ENCODE measurements at regions not wholly inside any gene's neighbourhood (a gene's known extent, or its start where the extent isn't known, plus 50 kb on each side); places are given as distances from the start of the nearest gene placed in this dataset.

- no peak overlapping the region for H2AFZ ChIP-seq (ENCODE audit: low read depth, low read length, poor library complexity, severe bottlenecking)
- no peak overlapping the region for H3K4me2 ChIP-seq (ENCODE audit: low read length)
- H3K27me3 ChIP-seq (ENCODE audit: insufficient read depth, low read length), result peaks cover 23% of the 10 kb centered on the region; the same call in 1 of the 2 replicates
- ChIA-PET CTCF (no interaction called here), POLR2A (no interaction called here), RAD21 (ENCODE audit: low non-redundant PET in 1 of 2, low total read pairs in 2 of 2, uncharacterized antibody in 2 of 2, unreplicated experiment in 2 of 2) (no interaction called here)
- intact Hi-C loops (cut with micrococcal nuclease), result no loop called here
- H3K9me2 ChIP-seq (ENCODE audit: insufficient read depth), result no peaks in the 10 kb centered on the region
- H4K20me1 ChIP-seq (ENCODE audit: insufficient read depth), result no peaks in the 10 kb centered on the region
- H3K4me3 ChIP-seq (replicated peaks in 1 of 2; ENCODE audit: low read depth in 1 of 2, low read length in 2 of 2), result no peak overlapping the region
- H3K36me3 ChIP-seq (ENCODE audit: control insufficient read depth in 1 of 2, insufficient read depth in 2 of 2, low read length in 2 of 2), result no peaks in the 10 kb centered on the region
- no TSS peak for BruUV-seq (replicated peaks)
- TF ChIP-seq EZH2phosphoT487 (IDR thresholded peaks at IDR 0.05; ENCODE audit: borderline replicate concordance), result no peak
- no peak for TF ChIP-seq FOSL1 (IDR thresholded peaks at IDR 0.05; ENCODE audit: low read depth)
- no peak for TF ChIP-seq RAD21 (IDR thresholded peaks at IDR 0.05; ENCODE audit: low read depth)
- TF ChIP-seq POLR2AphosphoS5 (IDR thresholded peaks at IDR 0.05; ENCODE audit: low read depth, low read length), result no peak
- no peak for TF ChIP-seq CBX3 (IDR thresholded peaks at IDR 0.05; ENCODE audit: low read depth)
- TF ChIP-seq YY1 (IDR thresholded peaks at IDR 0.05; ENCODE audit: extremely low read depth, insufficient replicate concordance, low read depth, low read length), result no peak
- no peak for TF ChIP-seq TCF7L2 (IDR thresholded peaks at IDR 0.05; ENCODE audit: borderline replicate concordance, extremely low read depth, insufficient read depth, insufficient read length)
- TF ChIP-seq POLR2A (IDR thresholded peaks at IDR 0.05; ENCODE audit: borderline replicate concordance, extremely low read depth, insufficient read depth, insufficient read length), result no peak
- TF ChIP-seq SP1 (IDR thresholded peaks at IDR 0.05; ENCODE audit: low read depth), result no peak
- TF ChIP-seq ELF1 (IDR thresholded peaks at IDR 0.05; ENCODE audit: borderline replicate concordance, low read depth), result no peak
- no peaks in the 10 kb centered on the region for H3K4me1 ChIP-seq (ENCODE audit: control insufficient read depth in 1 of 2, insufficient read depth in 2 of 2, low read length in 2 of 2)
- no peak for DNase-seq (ENCODE audit: low read depth, low spot score)
- H3K79me2 ChIP-seq (ENCODE audit: insufficient read depth, low read length), result no peaks in the 10 kb centered on the region
- no peak overlapping the region for H3K9ac ChIP-seq (ENCODE audit: low read length)
- no peak for ATAC-seq
- no peaks in the 10 kb centered on the region for H3K9me3 ChIP-seq (ENCODE audit: control insufficient read depth in 1 of 2, insufficient read depth in 1 of 2, low read depth in 1 of 2, low read length in 2 of 2)
- no peak overlapping the region for H3K27ac ChIP-seq (ENCODE audit: low read depth, low read length)
Measured at GRCh38 chr1:5532811-5533210, 459.4 kb downstream of the NPHP4 start.

- Histone ChIP-seq H3K9ac (ENCODE audit: low read length) (no peak overlapping the region), H3K79me2 (ENCODE audit: insufficient read depth, low read length) (no peaks in the 10 kb centered on the region), H4K20me1 (ENCODE audit: insufficient read depth) (no peaks in the 10 kb centered on the region), H3K27ac (ENCODE audit: low read depth, low read length) (no peak overlapping the region), H2AFZ (ENCODE audit: low read depth, low read length, poor library complexity, severe bottlenecking) (no peak overlapping the region), H3K9me2 (ENCODE audit: insufficient read depth) (no peaks in the 10 kb centered on the region), H3K36me3 (ENCODE audit: control insufficient read depth in 1 of 2, insufficient read depth in 2 of 2, low read length in 2 of 2) (no peaks in the 10 kb centered on the region), H3K9me3 (ENCODE audit: control insufficient read depth in 1 of 2, insufficient read depth in 1 of 2, low read depth in 1 of 2, low read length in 2 of 2) (no peaks in the 10 kb centered on the region), H3K4me1 (ENCODE audit: control insufficient read depth in 1 of 2, insufficient read depth in 2 of 2, low read length in 2 of 2) (no peaks in the 10 kb centered on the region), H3K4me3 (replicated peaks in 1 of 2; ENCODE audit: low read depth in 1 of 2, low read length in 2 of 2) (no peak overlapping the region), H3K4me2 (ENCODE audit: low read length) (no peak overlapping the region), H3K27me3 (ENCODE audit: insufficient read depth, low read length) (peaks cover 22% of the 10 kb centered on the region; the same call in 1 of the 2 replicates)
- POLR2A ChIA-PET, result no interaction called here
- RAD21 ChIA-PET (ENCODE audit: low non-redundant PET in 1 of 2, low total read pairs in 2 of 2, uncharacterized antibody in 2 of 2, unreplicated experiment in 2 of 2), result no interaction called here
- CTCF ChIA-PET, result no interaction called here
- ATAC-seq (no peak), DNase-seq (ENCODE audit: low read depth, low spot score) (no peak)
- intact Hi-C loops (cut with micrococcal nuclease), result no loop called here
- BruUV-seq (replicated peaks), result no TSS peak
- no peak for TF ChIP-seq YY1 (IDR thresholded peaks at IDR 0.05; ENCODE audit: extremely low read depth, insufficient replicate concordance, low read depth, low read length)
- TF ChIP-seq CEBPB (IDR thresholded peaks at IDR 0.05; ENCODE audit: low read depth), result no peak
- TF ChIP-seq SP1 (IDR thresholded peaks at IDR 0.05; ENCODE audit: low read depth), result no peak
- TF ChIP-seq EZH2 (IDR thresholded peaks at IDR 0.05), result no peak
- TF ChIP-seq ZNF274 (IDR thresholded peaks at IDR 0.05; ENCODE audit: low read depth, low read length), result no peak
- no peak for TF ChIP-seq ZBTB33 (IDR thresholded peaks at IDR 0.05; ENCODE audit: extremely low read depth, insufficient replicate concordance, low read length)
- TF ChIP-seq CTCF (IDR thresholded peaks at IDR 0.05 in 2 of 3, conservative IDR thresholded peaks at IDR 0.05 in 1 of 3; ENCODE audit: borderline replicate concordance in 1 of 3, insufficient read depth in 1 of 3, low read depth in 2 of 3, low read length in 2 of 3), result no peak
- no peak for TF ChIP-seq JUND (IDR thresholded peaks at IDR 0.05)
- no peak for TF ChIP-seq SIN3A (IDR thresholded peaks at IDR 0.05; ENCODE audit: low read depth)
- no peak for TF ChIP-seq RAD21 (IDR thresholded peaks at IDR 0.05; ENCODE audit: low read depth)
- TF ChIP-seq EGR1 (IDR thresholded peaks at IDR 0.05; ENCODE audit: low read depth), result no peak
Measured at GRCh38 chr1:5526822-5527551, 465.2 kb downstream of the NPHP4 start.

All from HCT116 (cell line).